Ovary (tissue), 3 donors: ENCODE measurements at regions not wholly inside any gene's neighbourhood (a gene's known extent, or its start where the extent isn't known, plus 50 kb on each side); places are given as distances from the start of the nearest gene placed in this dataset.

Experiments
- CTCF ChIP-seq, 3 donors: fragments of 450-650 bp in 2 of 3; fragments of 200-600 bp in 1 of 3; IDR thresholded peaks; one replicate each; pipeline versions ENCODE4 v1.5.1 to v1.8.0; 2016 to 2022; ENCODE audit warnings: antibody characterized with exemption in 3 of 3, mild to moderate bottlenecking in 1 of 3
- EP300 ChIP-seq: sonication (generic); formaldehyde crosslinking; IDR thresholded peaks from one replicate; pipeline ENCODE4 v1.6.1; 2017; ENCODE audit warnings: antibody characterized with exemption
- POLR2A ChIP-seq: fragments of 450-650 bp; IDR thresholded peaks from one replicate; pipeline ENCODE4 v1.6.1; 2017; ENCODE audit warnings: antibody characterized with exemption, mild to moderate bottlenecking, moderate library complexity
- donor health status: DM: no; HTN: no; CAD: no.

GRCh38 chr3:71979175-71979574 is 194.2 kb upstream of the PROK2 start:
- TF ChIP-seq CTCF (IDR thresholded peaks at IDR 0.05) (no peak), EP300 (no peak), POLR2A (no peak)
